DOHH2 (cell line): ENCODE measurements at regions not wholly inside any gene's neighbourhood (a gene's known extent, or its start where the extent isn't known, plus 50 kb on each side); places are given as distances from the start of the nearest gene placed in this dataset.

Experiments used
- CTCF ChIP-seq: fragments of 200-600 bp; sonication (generic); IDR thresholded peaks from one replicate; pipeline ENCODE4 v1.5.1; 2014; ENCODE audit warnings: antibody characterized with exemption, mild to moderate bottlenecking, low read depth, low read length; ENCODE audit not compliant: poor library complexity, severe bottlenecking
- EZH2phosphoT487 ChIP-seq: fragments of 200-600 bp; sonication (generic); IDR thresholded peaks from 2 replicates; pipeline ENCODE4 v1.6.1; 2017; ENCODE audit warnings: borderline replicate concordance, mild to moderate bottlenecking, antibody characterized with exemption, low read length, moderate library complexity, mixed read lengths

- TF ChIP-seq CTCF (no peak), EZH2phosphoT487 (no peak)
Measured at GRCh38 chr3:127033171-127033570, 50.3 kb downstream of the PLXNA1 start.
